Mesothelial cell of epicardium (in vitro differentiated cells): ENCODE measurements at regions not wholly inside any gene's neighbourhood (a gene's known extent, or its start where the extent isn't known, plus 50 kb on each side); places are given as distances from the start of the nearest gene placed in this dataset.
A peak's percentile ranks its signal among the peaks of the same experiment; 100 is the strongest.

ENCODE experiments used
- DNase-seq, 2 experiments: peaks; one replicate each; pipeline ENCODE4 v3.0.0; 2021; ENCODE audit warnings: low spot score in 2 of 2; ENCODE audit not compliant: unreplicated experiment in 2 of 2
- H3K27ac Mint-ChIP-seq: 2 replicates; pipeline ENCODE4 v1.8.0; 2021; ENCODE audit warnings: mixed read lengths
- H3K27me3 Mint-ChIP-seq: 2 replicates; pipeline ENCODE4 v1.8.0; 2021; ENCODE audit warnings: low read depth, mixed read lengths
- H3K36me3 Mint-ChIP-seq: 2 replicates; pipeline ENCODE4 v1.8.0; 2021; ENCODE audit warnings: mixed read lengths
- H3K4me1 Mint-ChIP-seq: 2 replicates; pipeline ENCODE4 v1.8.0; 2021; ENCODE audit warnings: mixed read lengths
- H3K4me3 Mint-ChIP-seq: 2 replicates; pipeline ENCODE4 v1.8.0; 2021; ENCODE audit warnings: mild to moderate bottlenecking, moderate library complexity, mixed read lengths
- H3K9me3 Mint-ChIP-seq: 2 replicates; pipeline ENCODE4 v1.8.0; 2021; ENCODE audit warnings: mixed read lengths
- TF ChIP-seq, protein P1 (sequence below): fragments of 200-600 bp; sonication (generic); IDR thresholded peaks from one replicate; pipeline ENCODE4 v1.5.0; 2021; ENCODE audit warnings: antibody characterized with exemption; ENCODE audit not compliant: unreplicated experiment

DNA sequence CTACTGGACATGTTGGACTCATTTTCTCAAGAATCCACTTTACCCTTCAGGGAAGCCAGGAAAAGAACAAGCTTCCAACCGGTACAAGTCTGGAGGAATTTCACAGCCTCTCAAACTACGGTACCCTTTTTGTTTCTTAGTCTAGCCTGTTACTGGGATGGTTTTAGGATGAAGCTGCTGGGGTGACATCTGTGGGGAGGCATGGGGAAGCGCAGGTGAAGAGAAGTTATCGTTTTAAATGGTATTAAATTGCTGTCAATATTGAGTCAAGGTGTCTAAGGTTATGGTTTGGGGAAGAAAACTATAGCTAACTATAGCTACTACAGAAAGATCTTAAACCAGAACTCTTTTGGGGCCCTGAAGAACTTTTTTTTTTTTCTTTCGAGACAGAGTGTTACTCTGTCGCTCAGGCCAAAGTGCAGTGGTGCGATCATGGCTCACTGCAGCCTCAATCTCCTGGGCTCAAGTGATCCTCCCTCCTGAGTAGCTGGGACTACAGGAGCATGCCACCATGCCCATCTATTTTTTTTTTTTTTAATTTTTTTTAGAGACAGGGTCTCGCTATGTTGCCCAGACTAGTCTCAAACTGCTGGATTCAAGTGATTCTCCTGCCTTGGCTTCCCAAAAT is 128.7 kb downstream of the RIN2 start:
- H3K36me3 Mint-ChIP-seq = peaks cover 16% of the 10 kb centered on the region
- no peaks in the 10 kb centered on the region for H3K9me3 Mint-ChIP-seq
- TF ChIP-seq, protein P1, sequence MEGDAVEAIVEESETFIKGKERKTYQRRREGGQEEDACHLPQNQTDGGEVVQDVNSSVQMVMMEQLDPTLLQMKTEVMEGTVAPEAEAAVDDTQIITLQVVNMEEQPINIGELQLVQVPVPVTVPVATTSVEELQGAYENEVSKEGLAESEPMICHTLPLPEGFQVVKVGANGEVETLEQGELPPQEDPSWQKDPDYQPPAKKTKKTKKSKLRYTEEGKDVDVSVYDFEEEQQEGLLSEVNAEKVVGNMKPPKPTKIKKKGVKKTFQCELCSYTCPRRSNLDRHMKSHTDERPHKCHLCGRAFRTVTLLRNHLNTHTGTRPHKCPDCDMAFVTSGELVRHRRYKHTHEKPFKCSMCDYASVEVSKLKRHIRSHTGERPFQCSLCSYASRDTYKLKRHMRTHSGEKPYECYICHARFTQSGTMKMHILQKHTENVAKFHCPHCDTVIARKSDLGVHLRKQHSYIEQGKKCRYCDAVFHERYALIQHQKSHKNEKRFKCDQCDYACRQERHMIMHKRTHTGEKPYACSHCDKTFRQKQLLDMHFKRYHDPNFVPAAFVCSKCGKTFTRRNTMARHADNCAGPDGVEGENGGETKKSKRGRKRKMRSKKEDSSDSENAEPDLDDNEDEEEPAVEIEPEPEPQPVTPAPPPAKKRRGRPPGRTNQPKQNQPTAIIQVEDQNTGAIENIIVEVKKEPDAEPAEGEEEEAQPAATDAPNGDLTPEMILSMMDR = no peak
- H3K27me3 Mint-ChIP-seq = no peaks in the 10 kb centered on the region
- DNase-seq = no peak
- peak overlapping the region; percentile 74 for H3K27ac Mint-ChIP-seq
- peaks cover 45% of the 10 kb centered on the region for H3K4me1 Mint-ChIP-seq
- H3K4me3 Mint-ChIP-seq = no peak overlapping the region

GRCh38 chr20:19887556-19888268 is 129.4 kb upstream of the NAA20 start:
- H3K27ac Mint-ChIP-seq = peak overlapping the region; percentile 60
- peaks cover 45% of the 10 kb centered on the region for H3K4me1 Mint-ChIP-seq
- H3K27me3 Mint-ChIP-seq = no peaks in the 10 kb centered on the region
- H3K4me3 Mint-ChIP-seq = no peak overlapping the region
- no peak for DNase-seq
- peaks cover 22% of the 10 kb centered on the region for H3K36me3 Mint-ChIP-seq
- H3K9me3 Mint-ChIP-seq = peaks cover 3% of the 10 kb centered on the region
- TF ChIP-seq, protein P1 = no peak

DNA sequence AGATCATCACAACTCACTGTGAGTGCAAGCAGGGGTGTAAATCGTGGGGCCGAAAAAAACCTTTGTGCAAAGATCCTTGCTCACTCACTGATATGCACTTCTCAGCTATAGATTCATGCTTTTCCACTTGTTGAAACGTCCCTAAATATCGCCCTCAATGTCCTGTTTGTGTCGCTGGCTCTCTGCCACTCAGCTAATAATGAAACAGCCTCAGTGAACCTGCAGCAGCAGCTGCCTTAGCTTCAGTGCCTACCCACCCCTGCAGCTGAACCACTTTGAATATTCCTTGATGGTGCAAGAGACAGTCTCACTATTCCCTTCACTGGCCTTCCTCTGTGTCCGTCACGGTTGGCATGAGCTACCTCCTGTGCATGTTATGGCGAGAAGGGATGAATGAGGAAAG is 128.9 kb upstream of the NAA20 start:
- Mint-ChIP-seq H3K9me3 (peaks cover 3% of the 10 kb centered on the region), H3K27me3 (no peaks in the 10 kb centered on the region), H3K4me1 (peaks cover 45% of the 10 kb centered on the region), H3K27ac (peak overlapping the region; percentile 60), H3K36me3 (peaks cover 28% of the 10 kb centered on the region), H3K4me3 (no peak overlapping the region)
- DNase-seq = no peak
- TF ChIP-seq, protein P1 = no peak

DNA sequence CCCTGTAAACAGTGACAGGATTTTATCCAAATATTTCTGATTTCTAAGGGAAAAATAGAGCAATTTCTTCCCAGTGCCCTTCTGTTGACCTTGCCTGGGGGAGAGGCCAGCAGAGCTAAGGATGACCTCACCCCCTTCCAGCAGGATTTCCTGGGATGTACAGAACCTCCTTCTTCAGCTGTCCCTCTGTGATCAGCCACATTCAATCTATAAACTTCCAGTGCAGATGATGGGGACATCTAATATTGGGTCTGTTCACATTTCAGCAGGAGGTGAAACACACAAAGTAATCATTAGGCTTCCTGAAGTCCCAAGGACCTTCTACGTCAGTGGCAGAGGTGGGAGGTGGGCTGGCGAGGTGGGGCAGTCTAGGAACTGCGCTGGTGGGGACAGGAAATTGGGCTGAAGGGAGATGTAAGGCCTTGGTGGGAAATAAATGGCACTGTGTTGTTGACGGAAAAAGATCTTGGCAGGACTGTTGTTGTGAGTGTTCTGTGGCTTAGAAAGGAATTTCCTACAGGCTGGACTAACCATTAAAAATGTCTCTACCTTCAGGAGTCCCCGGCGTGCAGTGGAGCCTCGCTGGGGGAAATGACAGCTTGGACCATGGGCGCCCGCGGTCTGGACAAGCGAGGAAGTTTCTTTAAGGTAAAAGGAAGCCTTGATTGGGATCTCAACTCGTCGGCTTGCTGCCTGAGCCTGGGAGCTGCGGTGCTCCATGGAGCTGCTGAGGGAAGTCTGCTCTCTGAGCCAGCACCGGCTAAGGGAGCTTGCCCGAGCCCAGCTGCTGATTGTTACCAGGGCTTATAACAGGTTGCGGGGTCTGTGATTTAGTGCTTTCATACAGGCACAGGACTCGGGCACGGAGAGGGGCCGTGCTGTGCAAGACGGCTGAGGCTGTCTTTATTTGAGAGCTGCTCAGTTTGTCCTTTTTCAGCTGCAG is 127.9 kb upstream of the NAA20 start:
- no peak for DNase-seq
- Mint-ChIP-seq H3K4me1 (peaks cover 45% of the 10 kb centered on the region), H3K9me3 (peaks cover 3% of the 10 kb centered on the region), H3K27ac (peak overlapping the region; percentile 83), H3K36me3 (peaks cover 32% of the 10 kb centered on the region), H3K27me3 (no peaks in the 10 kb centered on the region), H3K4me3 (peak overlapping the region; percentile 42)
- TF ChIP-seq, protein P1 = no peak

GRCh38 chr20:19890445-19891051 is 126.6 kb upstream of the NAA20 start:
- H3K36me3 Mint-ChIP-seq = peaks cover 44% of the 10 kb centered on the region
- peak overlapping the region; percentile 83 for H3K27ac Mint-ChIP-seq
- no peak for DNase-seq
- no peaks in the 10 kb centered on the region for H3K27me3 Mint-ChIP-seq
- H3K9me3 Mint-ChIP-seq = peaks cover 3% of the 10 kb centered on the region
- TF ChIP-seq, protein P1 = no peak
- H3K4me3 Mint-ChIP-seq = peak overlapping the region; percentile 31
- H3K4me1 Mint-ChIP-seq = peaks cover 36% of the 10 kb centered on the region
